WI38 (cell line): ENCODE measurements at regions not wholly inside any gene's neighbourhood (a gene's known extent, or its start where the extent isn't known, plus 50 kb on each side); places are given as distances from the start of the nearest gene placed in this dataset.

Experiments
- H3K4me3 ChIP-seq: 2 replicates; pipeline ENCODE4 v1.5.1; 2011; ENCODE audit warnings: low read depth, mild to moderate bottlenecking, control low read depth, low read length
- CTCF ChIP-seq: IDR thresholded peaks from 2 replicates; pipeline ENCODE4 v1.5.1; 2012; ENCODE audit warnings: low read depth, mild to moderate bottlenecking, control low read depth, low read length

- no peak overlapping the region for H3K4me3 ChIP-seq
- no peak for TF ChIP-seq CTCF
Measured at GRCh38 chr5:8767746-8768145, 778.1 kb downstream of the SEMA5A start.

- TF ChIP-seq CTCF, result no peak
Measured at GRCh38 chr5:8769631-8770030, 776.2 kb downstream of the SEMA5A start.

GRCh38 chr5:8770431-8770830 lies 775.4 kb downstream of the SEMA5A start:
- H3K4me3 ChIP-seq, result no peak overlapping the region
- TF ChIP-seq CTCF, result no peak

More at GRCh38 chr5:8769631-8770030, 776.2 kb downstream of the SEMA5A start:
- H3K4me3 ChIP-seq, result no peak overlapping the region

- TF ChIP-seq CTCF, result no peak
- no peak overlapping the region for H3K4me3 ChIP-seq
Measured at GRCh38 chr5:8773046-8773615, 772.7 kb downstream of the SEMA5A start.

- no peak for TF ChIP-seq CTCF
- no peak overlapping the region for H3K4me3 ChIP-seq
Measured at GRCh38 chr5:8784692-8785091, 761.2 kb downstream of the SEMA5A start.

GRCh38 chr5:8788246-8788645 lies 757.6 kb downstream of the SEMA5A start:
- TF ChIP-seq CTCF, result no peak
- no peak overlapping the region for H3K4me3 ChIP-seq

GRCh38 chr5:8805653-8806052 lies 740.2 kb downstream of the SEMA5A start:
- H3K4me3 ChIP-seq, result no peak overlapping the region
- no peak for TF ChIP-seq CTCF
